Calu3 (cell line): ENCODE measurements at regions not wholly inside any gene's neighbourhood (a gene's known extent, or its start where the extent isn't known, plus 50 kb on each side); places are given as distances from the start of the nearest gene placed in this dataset.

Experiments used
- BruUV-seq: library from RNA; stranded (reverse); fragments of 400-500 nt; replicated peaks from 2 replicates; lab custom pipeline; 2021; lab: Mats Ljungman, UMichigan
- CTCF ChIA-PET: fragments of 300-600 bp; sonication (Branson Sonifier 250); formaldehyde crosslinking; loops from one replicate; lab custom pipeline; 2022; ENCODE audit warnings: antibody characterized with exemption; lab: Charles Lee
- DNase-seq: peaks from one replicate; pipeline ENCODE4 v3.0.0; 2022
- H3K27ac Mint-ChIP-seq: one replicate; pipeline ENCODE4 v1.8.0; 2022; ENCODE audit warnings: mixed read lengths; ENCODE audit not compliant: unreplicated experiment
- H3K27me3 Mint-ChIP-seq: one replicate; pipeline ENCODE4 v1.8.0; 2022; ENCODE audit warnings: mixed read lengths; ENCODE audit not compliant: unreplicated experiment
- H3K36me3 Mint-ChIP-seq: one replicate; pipeline ENCODE4 v1.8.0; 2022; ENCODE audit warnings: mild to moderate bottlenecking, moderate library complexity, mixed read lengths; ENCODE audit not compliant: insufficient read depth, unreplicated experiment
- H3K4me1 Mint-ChIP-seq: one replicate; pipeline ENCODE4 v1.8.0; 2022; ENCODE audit warnings: mild to moderate bottlenecking, low read depth, mixed read lengths; ENCODE audit not compliant: unreplicated experiment
- H3K4me3 Mint-ChIP-seq: one replicate; pipeline ENCODE4 v1.8.0; 2022; ENCODE audit warnings: mild to moderate bottlenecking, low read depth, moderate library complexity, mixed read lengths; ENCODE audit not compliant: unreplicated experiment
- H3K9me3 Mint-ChIP-seq: one replicate; pipeline ENCODE4 v1.8.0; 2022; ENCODE audit warnings: low read depth, mixed read lengths; ENCODE audit not compliant: unreplicated experiment
- CTCF ChIP-seq: fragments of 200-600 bp; IDR thresholded peaks from one replicate; pipeline ENCODE4 v1.8.0; 2022; ENCODE audit warnings: antibody characterized with exemption; ENCODE audit not compliant: unreplicated experiment
- intact Hi-C: fragments of 100-400 bp; cut with micrococcal nuclease; formaldehyde crosslinking; loops from one replicate; pipeline ENCODE4 v1.10.0; 2022; ENCODE audit not compliant: unreplicated experiment

- no peak for DNase-seq
- no peaks in the 10 kb centered on the region for H3K36me3 Mint-ChIP-seq
- H3K4me3 Mint-ChIP-seq, result no peak overlapping the region
- intact Hi-C loops, result loop anchor here (5.0 kb wide), 1 partner anchor 103 kb away; no protein-coding TSS in a partner anchor
- CTCF ChIA-PET, result interaction anchor here (0.6 kb wide), 1 partner anchor 13 kb away, joined by 3 read pairs; no protein-coding TSS in a partner anchor
- no peaks in the 10 kb centered on the region for H3K9me3 Mint-ChIP-seq
- no peaks in the 10 kb centered on the region for H3K4me1 Mint-ChIP-seq
- H3K27me3 Mint-ChIP-seq, result no peaks in the 10 kb centered on the region
- TF ChIP-seq CTCF, result no peak
- no TSS peak for BruUV-seq
- H3K27ac Mint-ChIP-seq, result no peak overlapping the region
Observed at GRCh38 chr7:11239316-11239715, 265.6 kb downstream of the PHF14 start.

DNA sequence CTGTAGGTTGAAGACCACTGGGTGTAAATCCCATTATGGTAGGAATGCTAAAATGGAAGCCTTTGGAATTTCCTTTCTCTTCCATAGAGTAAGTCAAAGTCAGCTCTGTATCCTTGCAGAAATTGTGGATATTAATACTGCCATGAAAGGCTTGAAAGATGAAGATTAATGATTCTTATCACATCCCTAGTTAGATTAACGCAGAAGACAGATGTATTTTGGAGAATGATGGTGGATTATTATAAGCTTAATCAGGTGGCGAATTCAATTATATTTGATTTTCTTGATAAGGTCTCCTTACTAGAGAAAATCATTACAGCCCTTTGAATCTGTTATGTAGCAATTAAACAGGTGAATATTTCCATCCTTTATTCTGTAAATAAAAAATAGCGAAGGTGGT is 270.1 kb downstream of the PHF14 start:
- no peak overlapping the region for H3K27ac Mint-ChIP-seq
- peaks cover 9% of the 10 kb centered on the region for H3K4me1 Mint-ChIP-seq
- peaks cover 3% of the 10 kb centered on the region for H3K9me3 Mint-ChIP-seq
- TF ChIP-seq CTCF, result no peak
- CTCF ChIA-PET, result no interaction called here
- H3K36me3 Mint-ChIP-seq, result peaks cover 7% of the 10 kb centered on the region
- DNase-seq, result no peak
- intact Hi-C loops, result no loop called here
- no peak overlapping the region for H3K4me3 Mint-ChIP-seq
- BruUV-seq, result no TSS peak
- peaks cover 17% of the 10 kb centered on the region for H3K27me3 Mint-ChIP-seq

DNA sequence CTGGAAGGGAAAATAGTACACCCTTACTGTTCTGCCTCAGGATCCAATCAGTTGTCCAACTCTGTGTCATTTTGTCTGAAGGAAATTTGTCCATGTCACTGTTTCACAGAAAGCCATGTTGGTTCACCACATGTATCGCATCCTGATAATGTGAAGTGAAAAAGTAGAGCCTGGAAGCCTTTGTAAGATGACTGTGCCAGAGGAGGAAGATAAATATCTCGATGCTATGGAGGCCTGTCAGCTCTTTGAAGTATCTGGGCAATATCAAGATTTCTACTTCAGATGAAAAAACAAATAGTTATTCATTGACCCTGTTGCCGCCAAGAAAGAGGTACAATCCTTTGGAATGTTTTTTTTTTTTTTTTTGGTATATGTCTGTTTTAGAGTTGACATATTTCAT is 270.5 kb downstream of the PHF14 start:
- intact Hi-C loops, result no loop called here
- CTCF ChIA-PET, result interaction anchor here (0.6 kb wide), 1 partner anchor 162 kb away, joined by 4 read pairs; no protein-coding TSS in a partner anchor
- BruUV-seq, result no TSS peak
- peaks cover 3% of the 10 kb centered on the region for H3K9me3 Mint-ChIP-seq
- no peak overlapping the region for H3K4me3 Mint-ChIP-seq
- peaks cover 7% of the 10 kb centered on the region for H3K36me3 Mint-ChIP-seq
- TF ChIP-seq CTCF, result no peak
- H3K4me1 Mint-ChIP-seq, result peaks cover 9% of the 10 kb centered on the region
- peaks cover 17% of the 10 kb centered on the region for H3K27me3 Mint-ChIP-seq
- no peak overlapping the region for H3K27ac Mint-ChIP-seq
- no peak for DNase-seq

DNA sequence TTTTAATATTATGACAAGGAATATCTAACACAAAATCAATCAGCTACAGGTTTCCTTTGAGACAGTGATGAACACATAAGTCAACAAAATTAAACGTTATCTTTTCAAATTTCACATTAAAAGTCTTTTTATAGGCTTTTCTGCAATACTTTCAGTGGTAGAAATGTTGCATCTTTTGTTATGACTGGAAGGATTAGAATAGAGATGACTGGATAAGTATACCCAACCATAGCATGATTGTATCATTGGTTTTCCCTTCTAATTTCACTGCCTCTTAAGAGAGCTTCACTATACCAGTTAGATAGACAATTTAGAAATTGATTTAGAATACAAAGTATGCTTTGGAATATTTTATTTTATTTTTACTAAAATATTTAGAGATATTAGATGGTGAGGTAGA is 273.9 kb downstream of the PHF14 start:
- BruUV-seq, result no TSS peak
- H3K27ac Mint-ChIP-seq, result no peak overlapping the region
- peaks cover 9% of the 10 kb centered on the region for H3K4me1 Mint-ChIP-seq
- H3K4me3 Mint-ChIP-seq, result no peak overlapping the region
- CTCF ChIA-PET, result no interaction called here
- H3K36me3 Mint-ChIP-seq, result peaks cover 7% of the 10 kb centered on the region
- intact Hi-C loops, result no loop called here
- DNase-seq, result no peak
- peaks cover 3% of the 10 kb centered on the region for H3K9me3 Mint-ChIP-seq
- H3K27me3 Mint-ChIP-seq, result peaks cover 17% of the 10 kb centered on the region
- TF ChIP-seq CTCF, result no peak
